Osteoblast (primary cell): ENCODE measurements at regions not wholly inside any gene's neighbourhood (a gene's known extent, or its start where the extent isn't known, plus 50 kb on each side); places are given as distances from the start of the nearest gene placed in this dataset.

ENCODE experiments used
- DNase-seq: peaks from one replicate; pipeline ENCODE4 v3.0.0; 2011; ENCODE audit warnings: low spot score, mixed read lengths; ENCODE audit not compliant: insufficient read length; ENCODE audit errors: missing footprints
- H2AFZ ChIP-seq: 2 replicates; pipeline ENCODE4 v1.6.0; 2011; ENCODE audit warnings: mild to moderate bottlenecking, low read length
- H3K27ac ChIP-seq: 2 replicates; pipeline ENCODE4 v1.5.1; 2011; ENCODE audit warnings: mild to moderate bottlenecking, low read depth, low read length, moderate library complexity
- H3K27me3 ChIP-seq: 2 replicates; pipeline ENCODE4 v1.6.0; 2012; ENCODE audit warnings: mild to moderate bottlenecking, control low read depth, inconsistent platforms, low read length, moderate library complexity; ENCODE audit not compliant: insufficient read depth
- H3K36me3 ChIP-seq: 2 replicates; pipeline ENCODE4 v1.5.1; 2011; ENCODE audit warnings: mild to moderate bottlenecking, low read length, control low read depth, moderate library complexity; ENCODE audit not compliant: insufficient read depth
- H3K4me1 ChIP-seq: 2 replicates; pipeline ENCODE4 v1.5.1; 2011; ENCODE audit warnings: mild to moderate bottlenecking, low read length, control low read depth, moderate library complexity; ENCODE audit not compliant: insufficient read depth
- H3K4me2 ChIP-seq: 2 replicates; pipeline ENCODE4 v1.6.0; 2011; ENCODE audit warnings: mild to moderate bottlenecking, low read length; ENCODE audit not compliant: insufficient read depth
- H3K4me3 ChIP-seq: fragments of 200-600 bp; sonication (generic); 3 replicates; pipeline ENCODE4 v1.5.1; 2012; ENCODE audit warnings: mild to moderate bottlenecking, low read length, inconsistent platforms; ENCODE audit not compliant: insufficient read depth
- H3K79me2 ChIP-seq: 2 replicates; pipeline ENCODE4 v1.6.0; 2012; ENCODE audit warnings: mild to moderate bottlenecking, low read length, control low read depth, inconsistent platforms; ENCODE audit not compliant: insufficient read depth
- H3K9me3 ChIP-seq: 2 replicates; pipeline ENCODE4 v1.5.1; 2011; ENCODE audit warnings: low read depth, low read length, control low read depth
- H4K20me1 ChIP-seq: 2 replicates; pipeline ENCODE4 v1.6.0; 2012; ENCODE audit warnings: mild to moderate bottlenecking, low read length, control low read depth; ENCODE audit not compliant: insufficient read depth
- TF ChIP-seq, protein P1 (sequence below): IDR thresholded peaks from 2 replicates; pipeline ENCODE4 v1.5.1; 2011; ENCODE audit warnings: mild to moderate bottlenecking, low read depth, low read length, moderate library complexity; ENCODE audit errors: extremely low read depth

DNA sequence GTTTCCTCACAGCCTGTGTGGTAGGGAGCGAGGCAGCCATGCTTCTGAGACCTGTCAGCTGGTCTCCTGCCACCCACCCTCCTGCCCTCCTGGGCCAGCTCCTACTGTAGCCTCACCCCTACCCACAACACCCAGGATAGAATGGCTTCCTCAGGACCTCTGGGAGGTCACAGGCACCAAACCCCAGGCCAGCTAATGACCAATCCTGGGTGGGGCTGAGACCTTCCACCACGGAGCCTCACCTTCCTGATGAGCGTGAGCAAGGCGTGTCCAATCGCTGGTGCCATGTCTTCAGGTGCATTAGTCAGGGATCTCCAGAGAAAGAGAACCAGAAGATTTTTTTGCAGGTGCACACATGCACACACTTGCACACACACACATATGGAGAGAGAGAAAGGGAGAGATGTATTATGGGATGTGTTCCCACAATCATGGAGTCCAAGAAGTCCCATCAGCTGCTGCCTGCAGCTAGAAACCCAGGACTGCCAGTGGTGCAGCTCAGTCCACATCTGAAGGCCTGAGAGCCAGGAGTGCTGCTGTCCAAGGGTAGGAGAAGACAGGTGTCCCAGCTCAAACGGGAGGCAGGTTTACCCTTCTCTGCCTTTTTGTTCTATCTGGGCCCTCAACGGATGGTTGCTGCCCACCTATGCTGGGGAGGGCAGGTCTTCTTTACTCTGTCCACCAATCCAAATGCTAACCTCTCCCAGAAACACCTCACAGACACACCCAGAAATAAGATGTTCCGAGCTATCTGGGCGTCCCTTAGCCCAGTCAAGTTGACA is 70.4 kb upstream of the HDAC4 start:
- TF ChIP-seq, protein P1, sequence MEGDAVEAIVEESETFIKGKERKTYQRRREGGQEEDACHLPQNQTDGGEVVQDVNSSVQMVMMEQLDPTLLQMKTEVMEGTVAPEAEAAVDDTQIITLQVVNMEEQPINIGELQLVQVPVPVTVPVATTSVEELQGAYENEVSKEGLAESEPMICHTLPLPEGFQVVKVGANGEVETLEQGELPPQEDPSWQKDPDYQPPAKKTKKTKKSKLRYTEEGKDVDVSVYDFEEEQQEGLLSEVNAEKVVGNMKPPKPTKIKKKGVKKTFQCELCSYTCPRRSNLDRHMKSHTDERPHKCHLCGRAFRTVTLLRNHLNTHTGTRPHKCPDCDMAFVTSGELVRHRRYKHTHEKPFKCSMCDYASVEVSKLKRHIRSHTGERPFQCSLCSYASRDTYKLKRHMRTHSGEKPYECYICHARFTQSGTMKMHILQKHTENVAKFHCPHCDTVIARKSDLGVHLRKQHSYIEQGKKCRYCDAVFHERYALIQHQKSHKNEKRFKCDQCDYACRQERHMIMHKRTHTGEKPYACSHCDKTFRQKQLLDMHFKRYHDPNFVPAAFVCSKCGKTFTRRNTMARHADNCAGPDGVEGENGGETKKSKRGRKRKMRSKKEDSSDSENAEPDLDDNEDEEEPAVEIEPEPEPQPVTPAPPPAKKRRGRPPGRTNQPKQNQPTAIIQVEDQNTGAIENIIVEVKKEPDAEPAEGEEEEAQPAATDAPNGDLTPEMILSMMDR, result no peak
- Histone ChIP-seq H4K20me1 (no peaks in the 10 kb centered on the region), H2AFZ (no peak overlapping the region), H3K4me3 (no peak overlapping the region), H3K4me1 (no peaks in the 10 kb centered on the region), H3K36me3 (no peaks in the 10 kb centered on the region), H3K27me3 (no peaks in the 10 kb centered on the region), H3K27ac (no peak overlapping the region), H3K9me3 (no peaks in the 10 kb centered on the region), H3K4me2 (no peak overlapping the region), H3K79me2 (no peaks in the 10 kb centered on the region)
- no peak for DNase-seq

DNA sequence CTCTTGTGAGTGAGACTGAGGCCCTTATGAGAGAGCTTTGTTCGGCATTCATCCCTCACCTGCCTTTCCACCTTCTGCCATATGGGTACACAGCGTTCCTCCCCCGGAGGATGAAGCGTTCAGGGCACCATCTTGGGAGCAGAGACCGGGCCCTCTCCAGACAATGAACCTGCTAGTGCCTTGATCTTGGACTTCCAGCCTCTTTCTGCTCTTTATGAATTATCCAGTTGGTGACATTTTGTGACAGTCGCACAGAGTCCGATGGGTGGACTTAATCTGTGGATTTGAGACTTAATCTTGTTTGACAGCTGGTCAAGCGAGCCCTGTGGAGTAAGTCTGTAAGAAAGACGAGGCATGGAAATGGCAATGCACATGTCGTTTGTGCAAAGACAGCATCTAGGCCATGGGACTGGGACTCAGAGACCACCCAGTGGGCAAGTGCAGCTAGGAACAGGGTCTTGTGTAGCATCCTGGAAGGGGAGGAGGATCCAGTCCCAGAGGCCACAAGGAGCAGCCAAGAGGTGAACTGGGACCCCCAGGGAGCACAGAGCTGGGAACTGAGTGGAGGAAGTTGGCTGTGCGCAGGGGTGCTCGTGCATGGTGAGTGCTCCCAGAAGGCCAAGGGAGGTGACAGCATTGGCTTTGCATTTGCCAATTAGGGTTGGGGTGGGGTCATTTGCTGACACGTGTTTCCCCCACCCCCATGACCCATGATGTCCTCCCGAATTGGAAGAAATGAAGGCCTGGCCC is 69.5 kb upstream of the HDAC4 start:
- Histone ChIP-seq H3K9me3 (no peaks in the 10 kb centered on the region), H3K4me2 (no peak overlapping the region), H3K4me1 (no peaks in the 10 kb centered on the region), H3K27ac (no peak overlapping the region), H3K79me2 (no peaks in the 10 kb centered on the region), H3K36me3 (no peaks in the 10 kb centered on the region), H4K20me1 (no peaks in the 10 kb centered on the region), H2AFZ (no peak overlapping the region), H3K27me3 (no peaks in the 10 kb centered on the region), H3K4me3 (no peak overlapping the region)
- no peak for DNase-seq
- TF ChIP-seq, protein P1, result no peak

DNA sequence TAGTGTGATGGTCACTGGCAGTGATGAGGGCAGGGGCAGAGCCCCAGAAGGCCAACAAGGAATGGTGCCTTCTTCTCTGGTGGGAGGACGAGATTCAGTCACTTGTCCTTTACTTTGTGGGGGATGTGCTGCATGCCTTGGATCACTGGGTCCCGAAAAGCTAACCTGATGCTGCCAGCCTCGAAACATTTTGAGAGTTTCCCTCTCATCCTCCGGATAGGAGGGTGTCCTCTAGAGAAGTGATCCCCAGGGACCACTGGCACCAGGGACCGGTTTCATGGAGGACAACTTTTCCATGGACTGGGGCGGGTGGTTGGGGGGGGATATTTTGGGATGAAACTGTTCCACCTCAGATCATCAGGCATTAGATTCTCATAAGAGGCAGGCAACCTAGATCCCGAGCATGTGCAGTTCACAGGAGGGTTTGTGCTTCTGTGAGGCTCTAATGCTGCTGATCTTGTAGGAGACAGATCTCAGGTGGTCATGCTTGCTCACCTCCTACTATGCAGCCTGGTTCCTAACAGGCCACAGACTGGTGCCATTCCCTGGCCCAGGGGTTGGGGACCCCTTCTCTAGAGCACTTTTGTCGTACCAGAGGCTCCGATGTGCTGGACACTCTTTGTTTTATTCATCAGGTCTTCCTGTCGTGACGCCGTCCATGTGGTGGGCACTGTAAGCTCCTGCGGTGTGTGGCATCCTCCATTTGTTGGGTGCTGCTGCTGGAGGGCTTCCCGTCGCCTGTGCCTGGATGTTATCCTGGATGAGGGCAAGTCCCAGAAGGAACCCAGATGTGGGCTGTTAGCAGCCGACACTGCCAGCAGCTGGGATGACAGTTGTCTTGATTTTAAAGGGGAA is 68.5 kb upstream of the HDAC4 start:
- Histone ChIP-seq H3K27me3 (no peaks in the 10 kb centered on the region), H3K9me3 (no peaks in the 10 kb centered on the region), H3K4me3 (no peak overlapping the region), H3K4me1 (no peaks in the 10 kb centered on the region), H2AFZ (no peak overlapping the region), H3K27ac (no peak overlapping the region), H3K79me2 (no peaks in the 10 kb centered on the region), H4K20me1 (no peaks in the 10 kb centered on the region), H3K4me2 (no peak overlapping the region), H3K36me3 (no peaks in the 10 kb centered on the region)
- no peak for DNase-seq
- TF ChIP-seq, protein P1, result no peak
